Hepatocyte (in vitro differentiated cells): ENCODE measurements at regions not wholly inside any gene's neighbourhood (a gene's known extent, or its start where the extent isn't known, plus 50 kb on each side); places are given as distances from the start of the nearest gene placed in this dataset.
A peak's percentile ranks its signal among the peaks of the same experiment; 100 is the strongest.

Experiments used
- DNase-seq: peaks from one replicate; pipeline ENCODE4 v3.0.0-alpha.2; 2016; ENCODE audit warnings: low spot score
- H2AFZ ChIP-seq: fragments of 200-600 bp; sonication (generic); 2 replicates; pipeline ENCODE4 v1.6.0; 2016; ENCODE audit warnings: antibody characterized with exemption, mild to moderate bottlenecking
- H3K27ac ChIP-seq: fragments of 200-600 bp; sonication (generic); 2 replicates; pipeline ENCODE4 v1.5.1; 2016; ENCODE audit warnings: mild to moderate bottlenecking
- H3K27me3 ChIP-seq: fragments of 200-600 bp; sonication (generic); 2 replicates; pipeline ENCODE4 v1.6.1; 2016
- H3K36me3 ChIP-seq: fragments of 200-600 bp; sonication (generic); replicated peaks from 2 replicates; pipeline ENCODE4 v1.5.1; 2016; ENCODE audit warnings: low read depth; ENCODE audit not compliant: insufficient read depth
- H3K4me1 ChIP-seq: fragments of 200-600 bp; sonication (generic); 2 replicates; pipeline ENCODE4 v1.5.1; 2016; ENCODE audit warnings: mild to moderate bottlenecking, moderate library complexity; ENCODE audit not compliant: insufficient read depth
- H3K4me2 ChIP-seq: fragments of 200-600 bp; sonication (generic); 2 replicates; pipeline ENCODE4 v1.6.0; 2016
- H3K4me3 ChIP-seq: fragments of 200-600 bp; sonication (generic); 2 replicates; pipeline ENCODE4 v1.5.1; 2016; ENCODE audit warnings: mild to moderate bottlenecking
- H3K79me2 ChIP-seq: fragments of 200-600 bp; sonication (generic); 2 replicates; pipeline ENCODE4 v1.6.0; 2017; ENCODE audit warnings: mild to moderate bottlenecking
- H3K9me2 ChIP-seq: fragments of 200-600 bp; sonication (generic); replicated peaks from 2 replicates; pipeline ENCODE4 v1.6.0; 2017; ENCODE audit warnings: mild to moderate bottlenecking; ENCODE audit not compliant: insufficient read depth
- H3K9me3 ChIP-seq: fragments of 200-600 bp; sonication (generic); 2 replicates; pipeline ENCODE4 v1.5.1; 2016; ENCODE audit warnings: low read depth, mild to moderate bottlenecking
- H4K20me1 ChIP-seq: fragments of 200-600 bp; sonication (generic); 2 replicates; pipeline ENCODE4 v1.6.0; 2016; ENCODE audit warnings: mild to moderate bottlenecking; ENCODE audit not compliant: insufficient read depth, poor library complexity, severe bottlenecking
- EZH2 ChIP-seq: fragments of 200-600 bp; sonication (generic); IDR thresholded peaks from 2 replicates; pipeline ENCODE4 v1.6.1; 2016; ENCODE audit warnings: antibody characterized with exemption, mild to moderate bottlenecking, borderline replicate concordance
- EZH2phosphoT487 ChIP-seq: fragments of 200-600 bp; sonication (generic); IDR thresholded peaks from one replicate; pipeline ENCODE4 v1.6.1; 2018; ENCODE audit warnings: antibody characterized with exemption, mild to moderate bottlenecking, low read depth, moderate library complexity; ENCODE audit not compliant: unreplicated experiment, severe bottlenecking
- WGBS: methylation state at CpG from one replicate; pipeline ENCODE4 v1.1.6; 2016; ENCODE audit warnings: low lambda C conversion rate; ENCODE audit errors: missing lambda C conversion rate; 5-methylcytosine and 5-hydroxymethylcytosine counted together
- TF ChIP-seq, protein P1 (sequence below): fragments of 200-600 bp; sonication (generic); IDR thresholded peaks from 2 replicates; pipeline ENCODE4 v1.5.1; 2016; ENCODE audit warnings: antibody characterized with exemption, mild to moderate bottlenecking; ENCODE audit not compliant: poor library complexity

DNA sequence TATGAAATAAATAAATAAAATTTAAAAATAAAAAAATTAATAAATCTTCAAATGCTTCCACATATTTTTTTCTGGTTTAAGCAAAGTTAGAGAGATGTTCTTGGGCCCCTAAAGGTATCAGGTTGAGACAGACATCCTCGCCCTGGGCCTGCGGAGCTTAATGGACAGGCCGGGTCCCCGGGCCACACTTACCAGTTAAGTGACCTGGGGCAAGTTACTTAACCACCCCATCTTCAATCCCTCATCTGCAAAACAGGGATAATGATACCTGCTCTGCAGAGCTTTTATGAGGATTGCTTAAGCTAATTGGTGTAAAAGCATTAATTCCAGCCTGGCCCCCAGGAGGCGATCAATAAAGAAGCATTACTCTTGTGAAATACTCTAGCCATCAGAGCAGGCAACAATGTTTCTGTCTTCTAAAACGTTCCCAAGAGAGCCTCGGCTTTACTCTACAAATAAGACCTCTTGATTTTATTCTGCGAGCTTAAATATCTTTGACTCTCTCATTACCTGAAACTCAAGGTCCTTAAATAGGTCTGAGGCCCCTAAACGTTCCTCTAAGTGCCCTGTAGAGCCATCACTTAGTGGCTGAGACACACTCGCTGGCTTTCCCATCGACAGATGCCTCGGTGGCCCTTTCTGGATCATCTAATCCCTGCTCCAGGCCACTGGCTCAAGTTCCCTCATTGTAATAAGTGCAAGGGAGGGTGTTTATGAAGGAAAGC is 81.1 kb upstream of the DIO3 start:
- Histone ChIP-seq H3K27ac (peak overlapping the region; percentile 91), H3K9me2 (no peaks in the 10 kb centered on the region), H2AFZ (peak overlapping the region; percentile 17), H3K4me3 (no peak overlapping the region), H3K4me2 (peak overlapping the region; percentile 61), H3K4me1 (peaks cover 35% of the 10 kb centered on the region), H3K79me2 (no peaks in the 10 kb centered on the region), H3K9me3 (no peaks in the 10 kb centered on the region), H3K27me3 (no peaks in the 10 kb centered on the region), H3K36me3 (no peaks in the 10 kb centered on the region), H4K20me1 (no peaks in the 10 kb centered on the region)
- no peak for DNase-seq
- no peak for TF ChIP-seq EZH2
- TF ChIP-seq EZH2phosphoT487: no peak
- TF ChIP-seq, protein P1, sequence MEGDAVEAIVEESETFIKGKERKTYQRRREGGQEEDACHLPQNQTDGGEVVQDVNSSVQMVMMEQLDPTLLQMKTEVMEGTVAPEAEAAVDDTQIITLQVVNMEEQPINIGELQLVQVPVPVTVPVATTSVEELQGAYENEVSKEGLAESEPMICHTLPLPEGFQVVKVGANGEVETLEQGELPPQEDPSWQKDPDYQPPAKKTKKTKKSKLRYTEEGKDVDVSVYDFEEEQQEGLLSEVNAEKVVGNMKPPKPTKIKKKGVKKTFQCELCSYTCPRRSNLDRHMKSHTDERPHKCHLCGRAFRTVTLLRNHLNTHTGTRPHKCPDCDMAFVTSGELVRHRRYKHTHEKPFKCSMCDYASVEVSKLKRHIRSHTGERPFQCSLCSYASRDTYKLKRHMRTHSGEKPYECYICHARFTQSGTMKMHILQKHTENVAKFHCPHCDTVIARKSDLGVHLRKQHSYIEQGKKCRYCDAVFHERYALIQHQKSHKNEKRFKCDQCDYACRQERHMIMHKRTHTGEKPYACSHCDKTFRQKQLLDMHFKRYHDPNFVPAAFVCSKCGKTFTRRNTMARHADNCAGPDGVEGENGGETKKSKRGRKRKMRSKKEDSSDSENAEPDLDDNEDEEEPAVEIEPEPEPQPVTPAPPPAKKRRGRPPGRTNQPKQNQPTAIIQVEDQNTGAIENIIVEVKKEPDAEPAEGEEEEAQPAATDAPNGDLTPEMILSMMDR: no peak
- WGBS: 55% methylated on average over 12 of the region's 12 CpGs

GRCh38 chr14:101480747-101481530 is 80.4 kb upstream of the DIO3 start:
- H4K20me1 ChIP-seq: no peaks in the 10 kb centered on the region
- no peaks in the 10 kb centered on the region for H3K79me2 ChIP-seq
- 31% methylated on average over 16 of the region's 16 CpGs for WGBS
- no peak for TF ChIP-seq EZH2phosphoT487
- TF ChIP-seq EZH2: no peak
- TF ChIP-seq, protein P1: no peak
- H3K9me2 ChIP-seq: no peaks in the 10 kb centered on the region
- peak; percentile 68 for DNase-seq
- H3K27me3 ChIP-seq: no peaks in the 10 kb centered on the region
- peak overlapping the region; percentile 61 for H3K4me2 ChIP-seq
- H3K9me3 ChIP-seq: no peaks in the 10 kb centered on the region
- no peak overlapping the region for H3K4me3 ChIP-seq
- H3K27ac ChIP-seq: peak overlapping the region; percentile 91
- peaks cover 32% of the 10 kb centered on the region for H3K4me1 ChIP-seq
- peak overlapping the region; percentile 17 for H2AFZ ChIP-seq
- H3K36me3 ChIP-seq: no peaks in the 10 kb centered on the region

DNA sequence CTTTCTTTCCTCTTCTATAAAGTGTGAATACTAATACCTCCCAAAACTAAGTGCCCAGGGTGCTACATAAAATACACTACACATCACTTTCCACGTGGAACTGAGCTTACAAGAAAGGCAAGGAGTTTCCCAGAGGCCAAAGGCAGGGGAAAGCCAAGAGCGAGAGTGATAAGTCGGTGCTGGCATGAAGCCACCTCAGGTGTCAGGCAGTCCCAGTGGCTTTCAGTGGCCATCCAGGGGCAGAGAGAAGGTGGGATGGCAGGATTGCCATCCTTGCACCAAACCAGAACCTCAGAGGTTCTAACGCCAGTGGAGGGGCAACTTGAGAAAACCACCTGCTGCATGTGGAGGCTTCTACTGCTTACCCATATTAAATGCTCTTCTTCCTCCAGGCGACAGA is 79.7 kb upstream of the DIO3 start:
- no peaks in the 10 kb centered on the region for H3K36me3 ChIP-seq
- H4K20me1 ChIP-seq: no peaks in the 10 kb centered on the region
- H2AFZ ChIP-seq: no peak overlapping the region
- H3K4me2 ChIP-seq: no peak overlapping the region
- H3K4me3 ChIP-seq: no peak overlapping the region
- WGBS: 91% methylated on average over 5 of the region's 5 CpGs
- no peaks in the 10 kb centered on the region for H3K79me2 ChIP-seq
- H3K27me3 ChIP-seq: no peaks in the 10 kb centered on the region
- TF ChIP-seq EZH2phosphoT487: no peak
- TF ChIP-seq, protein P1: no peak
- no peak for TF ChIP-seq EZH2
- H3K4me1 ChIP-seq: peaks cover 25% of the 10 kb centered on the region
- no peaks in the 10 kb centered on the region for H3K9me3 ChIP-seq
- peak overlapping the region; percentile 91 for H3K27ac ChIP-seq
- no peak for DNase-seq
- H3K9me2 ChIP-seq: no peaks in the 10 kb centered on the region
